ENCODE measurements at regions not wholly inside any gene's neighbourhood (a gene's known extent, or its start where the extent isn't known, plus 50 kb on each side); places are given as distances from the start of the nearest gene placed in this dataset.

DNA sequence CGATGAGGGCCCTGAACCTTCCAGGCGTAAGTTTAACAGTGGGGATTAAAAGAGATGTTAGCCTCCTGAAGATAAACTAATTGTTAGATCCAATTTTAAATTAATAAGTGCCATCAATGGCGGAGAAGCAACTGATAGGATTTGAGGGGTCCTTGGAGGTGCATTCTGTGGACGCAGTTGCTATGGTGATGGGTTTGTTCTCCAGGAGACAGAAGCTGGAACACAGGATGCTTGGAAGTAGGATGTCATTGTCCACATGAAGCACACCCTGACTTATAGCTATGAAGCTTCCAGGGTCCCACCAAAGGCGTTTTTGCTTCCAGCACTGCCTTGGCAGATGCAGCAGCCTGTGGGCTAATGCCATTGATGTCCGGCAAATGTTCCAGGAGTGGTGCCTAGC is 331.0 kb upstream of the IL12A start:
- no peak for TF ChIP-seq POLR2A (IDR thresholded peaks at IDR 0.05)
- TF ChIP-seq, protein P1, sequence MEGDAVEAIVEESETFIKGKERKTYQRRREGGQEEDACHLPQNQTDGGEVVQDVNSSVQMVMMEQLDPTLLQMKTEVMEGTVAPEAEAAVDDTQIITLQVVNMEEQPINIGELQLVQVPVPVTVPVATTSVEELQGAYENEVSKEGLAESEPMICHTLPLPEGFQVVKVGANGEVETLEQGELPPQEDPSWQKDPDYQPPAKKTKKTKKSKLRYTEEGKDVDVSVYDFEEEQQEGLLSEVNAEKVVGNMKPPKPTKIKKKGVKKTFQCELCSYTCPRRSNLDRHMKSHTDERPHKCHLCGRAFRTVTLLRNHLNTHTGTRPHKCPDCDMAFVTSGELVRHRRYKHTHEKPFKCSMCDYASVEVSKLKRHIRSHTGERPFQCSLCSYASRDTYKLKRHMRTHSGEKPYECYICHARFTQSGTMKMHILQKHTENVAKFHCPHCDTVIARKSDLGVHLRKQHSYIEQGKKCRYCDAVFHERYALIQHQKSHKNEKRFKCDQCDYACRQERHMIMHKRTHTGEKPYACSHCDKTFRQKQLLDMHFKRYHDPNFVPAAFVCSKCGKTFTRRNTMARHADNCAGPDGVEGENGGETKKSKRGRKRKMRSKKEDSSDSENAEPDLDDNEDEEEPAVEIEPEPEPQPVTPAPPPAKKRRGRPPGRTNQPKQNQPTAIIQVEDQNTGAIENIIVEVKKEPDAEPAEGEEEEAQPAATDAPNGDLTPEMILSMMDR (IDR thresholded peaks at IDR 0.05 in 8 of 11, conservative IDR thresholded peaks at IDR 0.05 in 3 of 11): no peak

All from spleen (tissue), 7 donors.